ENCODE measurements at regions not wholly inside any gene's neighbourhood (a gene's known extent, or its start where the extent isn't known, plus 50 kb on each side); places are given as distances from the start of the nearest gene placed in this dataset.

DNA sequence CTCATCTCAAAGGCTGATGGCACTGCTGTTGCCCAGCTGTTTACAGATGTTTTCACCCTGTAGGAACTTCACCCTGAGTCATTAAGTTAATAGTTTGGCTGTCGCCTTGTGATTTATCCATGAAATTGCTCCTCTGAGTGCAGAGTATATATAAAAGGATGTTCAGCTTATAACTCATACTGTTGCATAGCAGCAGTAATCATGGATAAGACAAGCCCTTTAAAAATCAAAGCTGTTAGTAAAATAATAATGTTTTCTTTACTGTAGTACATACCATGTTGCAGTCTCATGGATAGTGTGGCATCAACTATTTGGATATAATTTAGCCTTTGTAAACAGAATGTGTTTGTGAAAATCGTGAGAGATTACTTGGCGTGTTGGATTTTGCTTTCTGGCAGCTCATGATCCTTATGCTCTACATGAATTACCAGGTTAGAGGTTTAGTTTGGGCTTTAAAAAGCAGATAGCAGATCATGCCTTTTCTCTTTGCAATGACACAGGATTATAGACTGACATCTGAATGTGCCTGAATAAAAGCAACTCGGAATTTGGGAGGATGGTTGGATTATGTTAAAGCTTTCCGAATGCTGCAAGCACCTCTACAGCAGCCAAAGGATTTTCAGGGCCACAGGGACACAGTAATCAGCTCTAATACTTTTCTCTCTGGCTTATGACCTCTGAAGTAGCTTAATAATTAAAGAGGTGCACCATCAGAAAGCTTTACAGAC is 279.7 kb upstream of the ATP2B1 start:
- H3K4me3 ChIP-seq (ENCODE audit: low read depth in 1 of 3, low read length in 3 of 3) = no peak overlapping the region
- no peak overlapping the region for H3K9ac ChIP-seq (ENCODE audit: low read depth in 1 of 2, low read length in 2 of 2)
- no peak overlapping the region for H3K27ac ChIP-seq (ENCODE audit: low read depth in 1 of 2, low read length in 2 of 2)
- DNase-seq (ENCODE audit: low spot score) = no peak
- H3K27me3 ChIP-seq (ENCODE audit: control insufficient read depth in 4 of 4, insufficient read depth in 4 of 4, low read length in 3 of 4) = no peaks in the 10 kb centered on the region
- no peaks in the 10 kb centered on the region for H3K9me3 ChIP-seq (ENCODE audit: control insufficient read depth in 4 of 4, low read length in 3 of 4)
- H3K36me3 ChIP-seq (ENCODE audit: control insufficient read depth in 4 of 4, insufficient read depth in 3 of 4, low read depth in 1 of 4, low read length in 3 of 4) = no peaks in the 10 kb centered on the region
- H3K4me1 ChIP-seq (ENCODE audit: control insufficient read depth in 4 of 4, insufficient read depth in 4 of 4, low read length in 3 of 4) = no peaks in the 10 kb centered on the region
- no peak for TF ChIP-seq HNF4G (IDR thresholded peaks at IDR 0.05)
- TF ChIP-seq, protein P1, sequence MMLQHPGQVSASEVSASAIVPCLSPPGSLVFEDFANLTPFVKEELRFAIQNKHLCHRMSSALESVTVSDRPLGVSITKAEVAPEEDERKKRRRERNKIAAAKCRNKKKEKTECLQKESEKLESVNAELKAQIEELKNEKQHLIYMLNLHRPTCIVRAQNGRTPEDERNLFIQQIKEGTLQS (IDR thresholded peaks at IDR 0.05) = no peak
- no peak for TF ChIP-seq JUND (IDR thresholded peaks at IDR 0.05)
- TF ChIP-seq FOXA1 (IDR thresholded peaks at IDR 0.05) = no peak
- TF ChIP-seq, protein P2, sequence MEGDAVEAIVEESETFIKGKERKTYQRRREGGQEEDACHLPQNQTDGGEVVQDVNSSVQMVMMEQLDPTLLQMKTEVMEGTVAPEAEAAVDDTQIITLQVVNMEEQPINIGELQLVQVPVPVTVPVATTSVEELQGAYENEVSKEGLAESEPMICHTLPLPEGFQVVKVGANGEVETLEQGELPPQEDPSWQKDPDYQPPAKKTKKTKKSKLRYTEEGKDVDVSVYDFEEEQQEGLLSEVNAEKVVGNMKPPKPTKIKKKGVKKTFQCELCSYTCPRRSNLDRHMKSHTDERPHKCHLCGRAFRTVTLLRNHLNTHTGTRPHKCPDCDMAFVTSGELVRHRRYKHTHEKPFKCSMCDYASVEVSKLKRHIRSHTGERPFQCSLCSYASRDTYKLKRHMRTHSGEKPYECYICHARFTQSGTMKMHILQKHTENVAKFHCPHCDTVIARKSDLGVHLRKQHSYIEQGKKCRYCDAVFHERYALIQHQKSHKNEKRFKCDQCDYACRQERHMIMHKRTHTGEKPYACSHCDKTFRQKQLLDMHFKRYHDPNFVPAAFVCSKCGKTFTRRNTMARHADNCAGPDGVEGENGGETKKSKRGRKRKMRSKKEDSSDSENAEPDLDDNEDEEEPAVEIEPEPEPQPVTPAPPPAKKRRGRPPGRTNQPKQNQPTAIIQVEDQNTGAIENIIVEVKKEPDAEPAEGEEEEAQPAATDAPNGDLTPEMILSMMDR (IDR thresholded peaks at IDR 0.05; ENCODE audit: low read depth, low read length, missing input control) = no peak
- no peak for TF ChIP-seq EGR1 (IDR thresholded peaks at IDR 0.05; ENCODE audit: low read depth in 2 of 2)
- TF ChIP-seq, protein P3, sequence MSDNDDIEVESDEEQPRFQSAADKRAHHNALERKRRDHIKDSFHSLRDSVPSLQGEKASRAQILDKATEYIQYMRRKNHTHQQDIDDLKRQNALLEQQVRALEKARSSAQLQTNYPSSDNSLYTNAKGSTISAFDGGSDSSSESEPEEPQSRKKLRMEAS (IDR thresholded peaks at IDR 0.05) = no peak
- TF ChIP-seq HNF4A (conservative IDR thresholded peaks at IDR 0.05) = no peak
- TF ChIP-seq TAF1 (conservative IDR thresholded peaks at IDR 0.05) = no peak
- no peak for TF ChIP-seq GABPA (IDR thresholded peaks at IDR 0.05 in 1 of 2, conservative IDR thresholded peaks at IDR 0.05 in 1 of 2)
- no peak for TF ChIP-seq SP1 (IDR thresholded peaks at IDR 0.05)
- no peak for TF ChIP-seq RXRA (IDR thresholded peaks at IDR 0.05)
- TF ChIP-seq, protein P4, sequence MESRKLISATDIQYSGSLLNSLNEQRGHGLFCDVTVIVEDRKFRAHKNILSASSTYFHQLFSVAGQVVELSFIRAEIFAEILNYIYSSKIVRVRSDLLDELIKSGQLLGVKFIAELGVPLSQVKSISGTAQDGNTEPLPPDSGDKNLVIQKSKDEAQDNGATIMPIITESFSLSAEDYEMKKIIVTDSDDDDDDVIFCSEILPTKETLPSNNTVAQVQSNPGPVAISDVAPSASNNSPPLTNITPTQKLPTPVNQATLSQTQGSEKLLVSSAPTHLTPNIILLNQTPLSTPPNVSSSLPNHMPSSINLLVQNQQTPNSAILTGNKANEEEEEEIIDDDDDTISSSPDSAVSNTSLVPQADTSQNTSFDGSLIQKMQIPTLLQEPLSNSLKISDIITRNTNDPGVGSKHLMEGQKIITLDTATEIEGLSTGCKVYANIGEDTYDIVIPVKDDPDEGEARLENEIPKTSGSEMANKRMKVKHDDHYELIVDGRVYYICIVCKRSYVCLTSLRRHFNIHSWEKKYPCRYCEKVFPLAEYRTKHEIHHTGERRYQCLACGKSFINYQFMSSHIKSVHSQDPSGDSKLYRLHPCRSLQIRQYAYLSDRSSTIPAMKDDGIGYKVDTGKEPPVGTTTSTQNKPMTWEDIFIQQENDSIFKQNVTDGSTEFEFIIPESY (IDR thresholded peaks at IDR 0.05) = no peak
- no peak for TF ChIP-seq FOXA2 (IDR thresholded peaks at IDR 0.05)
- no peak for TF ChIP-seq RAD21 (IDR thresholded peaks at IDR 0.05)
- TF ChIP-seq, protein P5, sequence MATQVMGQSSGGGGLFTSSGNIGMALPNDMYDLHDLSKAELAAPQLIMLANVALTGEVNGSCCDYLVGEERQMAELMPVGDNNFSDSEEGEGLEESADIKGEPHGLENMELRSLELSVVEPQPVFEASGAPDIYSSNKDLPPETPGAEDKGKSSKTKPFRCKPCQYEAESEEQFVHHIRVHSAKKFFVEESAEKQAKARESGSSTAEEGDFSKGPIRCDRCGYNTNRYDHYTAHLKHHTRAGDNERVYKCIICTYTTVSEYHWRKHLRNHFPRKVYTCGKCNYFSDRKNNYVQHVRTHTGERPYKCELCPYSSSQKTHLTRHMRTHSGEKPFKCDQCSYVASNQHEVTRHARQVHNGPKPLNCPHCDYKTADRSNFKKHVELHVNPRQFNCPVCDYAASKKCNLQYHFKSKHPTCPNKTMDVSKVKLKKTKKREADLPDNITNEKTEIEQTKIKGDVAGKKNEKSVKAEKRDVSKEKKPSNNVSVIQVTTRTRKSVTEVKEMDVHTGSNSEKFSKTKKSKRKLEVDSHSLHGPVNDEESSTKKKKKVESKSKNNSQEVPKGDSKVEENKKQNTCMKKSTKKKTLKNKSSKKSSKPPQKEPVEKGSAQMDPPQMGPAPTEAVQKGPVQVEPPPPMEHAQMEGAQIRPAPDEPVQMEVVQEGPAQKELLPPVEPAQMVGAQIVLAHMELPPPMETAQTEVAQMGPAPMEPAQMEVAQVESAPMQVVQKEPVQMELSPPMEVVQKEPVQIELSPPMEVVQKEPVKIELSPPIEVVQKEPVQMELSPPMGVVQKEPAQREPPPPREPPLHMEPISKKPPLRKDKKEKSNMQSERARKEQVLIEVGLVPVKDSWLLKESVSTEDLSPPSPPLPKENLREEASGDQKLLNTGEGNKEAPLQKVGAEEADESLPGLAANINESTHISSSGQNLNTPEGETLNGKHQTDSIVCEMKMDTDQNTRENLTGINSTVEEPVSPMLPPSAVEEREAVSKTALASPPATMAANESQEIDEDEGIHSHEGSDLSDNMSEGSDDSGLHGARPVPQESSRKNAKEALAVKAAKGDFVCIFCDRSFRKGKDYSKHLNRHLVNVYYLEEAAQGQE (IDR thresholded peaks at IDR 0.05) = no peak
- TF ChIP-seq YY1 (IDR thresholded peaks at IDR 0.05) = no peak
- no peak for TF ChIP-seq NR2F2 (IDR thresholded peaks at IDR 0.05)
- WGBS = 59% methylated on average over 5 of the region's 5 CpGs
